ENCODE measurements at regions not wholly inside any gene's neighbourhood (a gene's known extent, or its start where the extent isn't known, plus 50 kb on each side); places are given as distances from the start of the nearest gene placed in this dataset.

DNA sequence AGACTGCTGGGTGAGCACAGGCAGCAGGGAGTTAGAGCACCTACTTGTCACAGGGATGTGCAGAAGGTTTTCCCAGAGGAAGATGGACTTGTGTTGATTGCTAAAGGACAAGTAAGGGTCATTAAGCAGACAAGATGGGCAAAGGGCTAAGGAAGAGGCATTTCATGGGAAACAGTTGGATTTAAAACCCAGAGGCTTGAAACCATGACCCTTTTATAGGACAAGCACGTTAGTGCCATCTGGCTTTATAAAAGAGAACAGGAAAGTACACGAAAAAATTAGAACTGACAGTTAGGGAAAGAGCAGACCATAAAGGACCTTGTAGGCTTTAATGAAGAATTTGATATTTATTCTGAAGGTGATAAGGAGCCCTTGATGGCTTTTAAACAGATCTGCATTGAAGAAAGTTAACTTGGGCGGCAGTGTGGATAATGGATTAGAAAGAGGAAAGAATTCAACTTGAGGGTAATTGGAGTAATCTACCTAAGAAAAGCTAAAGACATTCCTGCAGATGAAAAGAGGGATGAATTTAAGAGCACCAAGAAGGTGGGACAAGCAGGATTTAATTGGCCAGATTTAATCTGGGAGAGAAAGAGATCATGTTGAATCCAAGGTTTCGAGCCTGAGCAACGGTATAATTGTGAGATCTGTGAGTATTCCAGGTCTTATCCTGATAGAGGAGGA is 68.6 kb downstream of the ZC3H11B start:
- no peak for DNase-seq
- Histone ChIP-seq H3K27me3 (no peaks in the 10 kb centered on the region), H3K4me1 (no peaks in the 10 kb centered on the region), H3K9me3 (no peaks in the 10 kb centered on the region), H3K27ac (no peak overlapping the region), H3K36me3 (no peaks in the 10 kb centered on the region), H3K4me3 (no peak overlapping the region)
- TF ChIP-seq, protein P1, sequence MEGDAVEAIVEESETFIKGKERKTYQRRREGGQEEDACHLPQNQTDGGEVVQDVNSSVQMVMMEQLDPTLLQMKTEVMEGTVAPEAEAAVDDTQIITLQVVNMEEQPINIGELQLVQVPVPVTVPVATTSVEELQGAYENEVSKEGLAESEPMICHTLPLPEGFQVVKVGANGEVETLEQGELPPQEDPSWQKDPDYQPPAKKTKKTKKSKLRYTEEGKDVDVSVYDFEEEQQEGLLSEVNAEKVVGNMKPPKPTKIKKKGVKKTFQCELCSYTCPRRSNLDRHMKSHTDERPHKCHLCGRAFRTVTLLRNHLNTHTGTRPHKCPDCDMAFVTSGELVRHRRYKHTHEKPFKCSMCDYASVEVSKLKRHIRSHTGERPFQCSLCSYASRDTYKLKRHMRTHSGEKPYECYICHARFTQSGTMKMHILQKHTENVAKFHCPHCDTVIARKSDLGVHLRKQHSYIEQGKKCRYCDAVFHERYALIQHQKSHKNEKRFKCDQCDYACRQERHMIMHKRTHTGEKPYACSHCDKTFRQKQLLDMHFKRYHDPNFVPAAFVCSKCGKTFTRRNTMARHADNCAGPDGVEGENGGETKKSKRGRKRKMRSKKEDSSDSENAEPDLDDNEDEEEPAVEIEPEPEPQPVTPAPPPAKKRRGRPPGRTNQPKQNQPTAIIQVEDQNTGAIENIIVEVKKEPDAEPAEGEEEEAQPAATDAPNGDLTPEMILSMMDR (IDR thresholded peaks at IDR 0.05) = no peak
- no peak for TF ChIP-seq POLR2AphosphoS5 (IDR thresholded peaks at IDR 0.05)
- TF ChIP-seq POLR2A (IDR thresholded peaks at IDR 0.05) = no peak
- TF ChIP-seq EP300 (IDR thresholded peaks at IDR 0.05) = no peak
- WGBS, 2 donors = 58 to 72% methylated on average over 5 of the region's 5 CpGs
- intact Hi-C loops (cut with DNase I) = no loop called here

DNA sequence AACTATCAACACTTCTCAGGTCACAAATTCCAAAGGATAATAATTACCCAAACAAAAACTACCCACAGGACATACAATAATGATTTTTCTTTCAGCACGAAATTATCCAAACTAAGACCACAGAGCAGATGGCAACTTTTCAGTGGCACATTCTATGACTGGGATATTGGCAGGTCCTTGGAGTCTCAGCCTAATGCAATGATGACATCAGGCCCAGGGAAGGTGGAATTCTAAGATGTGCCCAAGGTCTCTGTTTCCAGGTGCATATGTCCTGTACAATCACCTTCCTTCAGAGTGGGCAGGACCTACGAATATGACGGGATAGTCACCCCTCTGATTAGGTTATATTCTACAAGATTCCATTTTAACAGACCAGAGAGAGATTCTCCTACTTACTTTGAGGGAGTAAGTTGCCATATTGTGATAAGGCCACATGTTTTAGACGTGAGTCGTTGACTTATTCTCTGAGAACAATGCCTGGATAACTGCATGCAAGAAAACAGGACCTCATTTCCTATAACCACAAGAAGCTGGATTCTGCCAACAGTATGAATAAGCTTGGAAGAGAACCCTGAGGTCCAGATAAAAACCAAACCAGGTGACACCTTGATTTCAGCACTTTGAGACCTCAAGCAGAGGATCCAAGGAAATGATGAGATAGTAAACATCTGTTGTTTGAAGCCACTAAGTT is 69.9 kb downstream of the ZC3H11B start:
- no peaks in the 10 kb centered on the region for H3K4me1 ChIP-seq
- H3K36me3 ChIP-seq = no peaks in the 10 kb centered on the region
- H3K4me3 ChIP-seq = no peak overlapping the region
- no peak for TF ChIP-seq POLR2AphosphoS5 (IDR thresholded peaks at IDR 0.05)
- H3K27me3 ChIP-seq = no peaks in the 10 kb centered on the region
- no peak overlapping the region for H3K27ac ChIP-seq
- no peaks in the 10 kb centered on the region for H3K9me3 ChIP-seq
- DNase-seq = no peak
- 78 to 79% methylated on average over 5 of the region's 5 CpGs for WGBS, 2 donors
- intact Hi-C loops (cut with DNase I) = no loop called here

DNA sequence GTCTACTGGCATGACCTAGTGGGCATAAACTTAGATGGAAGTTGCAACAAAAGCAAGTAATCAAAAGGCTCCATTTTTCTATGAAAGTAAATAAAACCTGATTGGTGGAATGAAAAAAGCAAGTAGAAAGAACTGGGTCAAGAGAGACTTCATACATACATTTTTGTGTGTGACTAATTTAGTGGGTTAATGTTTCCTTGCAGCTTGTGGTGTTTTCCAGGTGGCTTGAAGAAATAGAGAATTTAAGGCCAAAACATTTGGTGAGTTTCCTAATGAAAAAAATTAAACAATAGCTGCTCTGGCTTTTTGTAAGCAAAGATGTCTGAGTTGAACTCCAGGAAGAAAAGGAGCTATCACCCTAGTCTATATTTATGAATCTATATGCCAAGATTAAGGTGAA is 71.0 kb downstream of the ZC3H11B start:
- TF ChIP-seq, protein P1 (IDR thresholded peaks at IDR 0.05) = no peak
- TF ChIP-seq EP300 (IDR thresholded peaks at IDR 0.05) (no peak), POLR2AphosphoS5 (IDR thresholded peaks at IDR 0.05) (no peak), POLR2A (IDR thresholded peaks at IDR 0.05) (no peak)
- intact Hi-C loops (cut with DNase I) = no loop called here
- Histone ChIP-seq H3K4me3 (no peak overlapping the region), H3K27me3 (no peaks in the 10 kb centered on the region), H3K9me3 (no peaks in the 10 kb centered on the region), H3K27ac (no peak overlapping the region), H3K4me1 (no peaks in the 10 kb centered on the region), H3K36me3 (no peaks in the 10 kb centered on the region)
- DNase-seq = no peak

DNA sequence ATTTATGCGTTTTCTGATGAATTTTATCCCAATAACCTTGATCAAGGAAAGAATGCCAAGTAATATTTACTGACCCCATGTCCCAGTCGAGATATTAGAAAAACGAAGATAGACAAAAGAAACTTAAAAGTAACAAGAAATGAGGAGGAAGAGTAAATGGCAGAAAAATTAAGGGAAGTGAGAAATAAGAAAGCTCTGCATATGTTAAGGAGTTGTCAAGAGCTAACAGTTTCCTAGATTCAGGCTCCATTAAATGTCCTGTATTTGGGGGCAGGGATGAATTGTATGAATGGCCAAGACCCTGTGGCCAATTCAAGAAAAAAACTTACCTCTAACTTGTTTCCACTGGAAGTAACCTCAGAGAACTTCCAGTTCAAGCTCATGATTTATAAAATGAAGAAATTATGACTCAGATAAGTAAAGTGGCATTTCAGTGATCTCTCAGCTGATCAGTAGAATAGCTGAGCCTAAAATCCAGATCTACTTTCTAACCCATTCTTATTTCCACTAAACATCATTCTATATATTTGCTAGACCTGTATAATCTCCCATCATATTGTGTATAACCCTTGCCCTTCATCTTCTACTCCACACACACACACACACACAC is 73.2 kb downstream of the ZC3H11B start:
- no peak for TF ChIP-seq POLR2A (IDR thresholded peaks at IDR 0.05)
- TF ChIP-seq POLR2AphosphoS5 (IDR thresholded peaks at IDR 0.05) = no peak
- TF ChIP-seq EP300 (IDR thresholded peaks at IDR 0.05) = no peak
- TF ChIP-seq, protein P1 (IDR thresholded peaks at IDR 0.05) = no peak
- no peaks in the 10 kb centered on the region for H3K9me3 ChIP-seq
- H3K4me3 ChIP-seq = no peak overlapping the region
- no peak for DNase-seq
- H3K36me3 ChIP-seq = no peaks in the 10 kb centered on the region
- intact Hi-C loops (cut with DNase I) = no loop called here
- 63 to 81% methylated on average over 3 of the region's 3 CpGs for WGBS, 2 donors
- no peaks in the 10 kb centered on the region for H3K27me3 ChIP-seq
- H3K27ac ChIP-seq = no peak overlapping the region
- no peaks in the 10 kb centered on the region for H3K4me1 ChIP-seq

DNA sequence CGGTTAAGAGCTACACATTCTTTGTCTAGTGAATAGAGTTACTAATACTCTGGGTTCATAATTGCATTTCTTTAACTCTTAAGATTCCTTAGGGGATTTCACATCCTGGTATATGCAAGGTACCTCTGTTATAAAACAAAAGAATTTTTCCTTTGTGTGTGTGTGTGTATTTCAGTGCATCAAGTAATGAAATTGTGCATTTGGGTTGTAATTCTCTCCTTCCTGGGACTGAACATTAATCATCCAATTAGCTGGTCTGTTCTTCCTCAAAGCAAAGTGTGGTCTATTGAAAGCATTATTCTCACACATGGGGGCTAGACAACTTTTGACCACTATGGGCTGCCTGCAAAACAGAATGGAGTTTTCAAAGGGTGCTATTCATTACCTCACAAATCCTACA is 74.0 kb downstream of the ZC3H11B start:
- Histone ChIP-seq H3K36me3 (no peaks in the 10 kb centered on the region), H3K4me1 (no peaks in the 10 kb centered on the region), H3K9me3 (no peaks in the 10 kb centered on the region), H3K4me3 (no peak overlapping the region), H3K27ac (no peak overlapping the region), H3K27me3 (no peaks in the 10 kb centered on the region)
- intact Hi-C loops (cut with DNase I) = no loop called here
- DNase-seq = no peak
- 88 to 93% methylated on average over 1 of the region's 1 CpG for WGBS, 2 donors
- TF ChIP-seq POLR2A (IDR thresholded peaks at IDR 0.05) (no peak), POLR2AphosphoS5 (IDR thresholded peaks at IDR 0.05) (no peak), EP300 (IDR thresholded peaks at IDR 0.05) (no peak)
- TF ChIP-seq, protein P1 (IDR thresholded peaks at IDR 0.05) = no peak

Measured in sigmoid colon (tissue), 6 donors.